Stomach (tissue), 8 donors: ENCODE measurements at regions not wholly inside any gene's neighbourhood (a gene's known extent, or its start where the extent isn't known, plus 50 kb on each side); places are given as distances from the start of the nearest gene placed in this dataset.

Source experiments
- DNase-seq, 2 donors: peaks; one replicate each; pipeline versions ENCODE4 v3.0.0 to v3.0.0-alpha.2; 2013 to 2019
- H3K27ac ChIP-seq, 5 donors: fragments of 200-600 bp in 4 of 5; sonication (generic) in 4 of 5; one replicate each; pipeline ENCODE4 v1.5.1; 2013 to 2019; ENCODE audit warnings: mild to moderate bottlenecking in 1 of 5, moderate library complexity in 1 of 5
- H3K27me3 ChIP-seq, 3 donors: fragments of 200-600 bp; sonication (generic); one replicate each; pipeline ENCODE4 v1.5.1; 2017 to 2019; ENCODE audit warnings: mixed run types in 1 of 3
- H3K36me3 ChIP-seq, 4 donors: fragments of 200-600 bp; sonication (generic); 1 replicate in 3 of 4; 2 replicates in 1 of 4; pipeline ENCODE4 v1.5.1; 2016 to 2019
- H3K4me1 ChIP-seq, 4 donors: fragments of 200-600 bp; sonication (generic); one replicate each; pipeline ENCODE4 v1.5.1; 2016 to 2019
- H3K4me3 ChIP-seq, 4 donors: fragments of 200-600 bp; sonication (generic) in 3 of 4; one replicate each; pipeline ENCODE4 v1.5.1; 2016 to 2019; ENCODE audit warnings: mild to moderate bottlenecking in 1 of 4
- H3K9me3 ChIP-seq, 4 donors: fragments of 200-600 bp; sonication (generic); one replicate each; pipeline ENCODE4 v1.5.1; 2016 to 2019
- EP300 ChIP-seq: sonication (generic); formaldehyde crosslinking; IDR thresholded peaks from one replicate; pipeline ENCODE4 v1.6.1; 2017; ENCODE audit warnings: antibody characterized with exemption
- POLR2A ChIP-seq, 4 donors: fragments of 450-650 bp; IDR thresholded peaks; one replicate each; pipeline ENCODE4 v1.6.1; 2016; ENCODE audit warnings: antibody characterized with exemption in 4 of 4, control low read depth in 2 of 4, mild to moderate bottlenecking in 1 of 4, moderate library complexity in 1 of 4
- POLR2AphosphoS5 ChIP-seq, 3 donors: sonication (generic); formaldehyde crosslinking; IDR thresholded peaks; one replicate each; pipeline ENCODE4 v1.6.1; 2016; ENCODE audit warnings: antibody characterized with exemption in 3 of 3
- WGBS, 5 donors: extraction: QIAGEN DNeasy Blood & Tissue Kit in 3 of 5; methylation state at CpG; one replicate each; pipeline versions ENCODE4 v1.1.5 to v1.1.7; 2013 to 2018; 5-methylcytosine and 5-hydroxymethylcytosine counted together
- intact Hi-C: fragments of 100-400 bp; cut with DNase I; formaldehyde crosslinking; loops from one replicate; pipeline ENCODE4 v1.15.1; 2023; ENCODE audit warnings: low total_unique reads
- TF ChIP-seq, protein P1 (sequence below), 7 experiments: fragments of 450-650 bp in 4 of 7; fragments of 200-600 bp in 3 of 7; sonication (generic) in 3 of 7; IDR thresholded peaks; one replicate each; pipeline ENCODE4 v1.5.1; 2016 to 2019; ENCODE audit warnings: antibody characterized with exemption in 7 of 7, control low read depth in 2 of 7, mild to moderate bottlenecking in 1 of 7
- donor health status: healthy with polysubstance abuse.
- donor health status: Bipolar disorder and iron deficiency.
- donor health status: healthy.

DNA sequence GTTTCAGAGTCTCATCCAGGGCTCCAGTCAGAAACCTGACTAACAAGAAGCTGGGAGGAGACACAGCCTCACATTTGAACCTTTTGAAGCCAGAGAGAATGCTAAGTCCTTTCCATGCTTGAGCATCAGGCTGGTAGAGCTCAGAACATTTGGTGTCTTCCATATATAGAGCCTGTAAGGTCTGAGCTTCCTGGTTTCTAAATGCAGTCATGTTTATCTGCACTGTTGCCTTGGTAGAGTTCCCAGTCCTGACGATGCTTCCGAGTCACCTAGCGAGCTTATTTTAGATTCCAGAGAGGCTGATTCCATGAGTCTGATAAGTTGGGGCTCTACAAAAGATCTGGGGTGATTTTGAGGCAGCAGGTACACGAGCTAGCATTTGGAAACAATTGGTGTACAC lies 68.4 kb upstream of the SORL1 start:
- Histone ChIP-seq H3K27me3 (no peaks in the 10 kb centered on the region), H3K27ac (no peak overlapping the region), H3K9me3 (no peaks in the 10 kb centered on the region), H3K4me1 (no peaks in the 10 kb centered on the region), H3K4me3 (no peak overlapping the region), H3K36me3 (no peaks in the 10 kb centered on the region)
- TF ChIP-seq POLR2A (IDR thresholded peaks at IDR 0.05) (no peak), POLR2AphosphoS5 (IDR thresholded peaks at IDR 0.05) (no peak), EP300 (no peak)
- TF ChIP-seq, protein P1, sequence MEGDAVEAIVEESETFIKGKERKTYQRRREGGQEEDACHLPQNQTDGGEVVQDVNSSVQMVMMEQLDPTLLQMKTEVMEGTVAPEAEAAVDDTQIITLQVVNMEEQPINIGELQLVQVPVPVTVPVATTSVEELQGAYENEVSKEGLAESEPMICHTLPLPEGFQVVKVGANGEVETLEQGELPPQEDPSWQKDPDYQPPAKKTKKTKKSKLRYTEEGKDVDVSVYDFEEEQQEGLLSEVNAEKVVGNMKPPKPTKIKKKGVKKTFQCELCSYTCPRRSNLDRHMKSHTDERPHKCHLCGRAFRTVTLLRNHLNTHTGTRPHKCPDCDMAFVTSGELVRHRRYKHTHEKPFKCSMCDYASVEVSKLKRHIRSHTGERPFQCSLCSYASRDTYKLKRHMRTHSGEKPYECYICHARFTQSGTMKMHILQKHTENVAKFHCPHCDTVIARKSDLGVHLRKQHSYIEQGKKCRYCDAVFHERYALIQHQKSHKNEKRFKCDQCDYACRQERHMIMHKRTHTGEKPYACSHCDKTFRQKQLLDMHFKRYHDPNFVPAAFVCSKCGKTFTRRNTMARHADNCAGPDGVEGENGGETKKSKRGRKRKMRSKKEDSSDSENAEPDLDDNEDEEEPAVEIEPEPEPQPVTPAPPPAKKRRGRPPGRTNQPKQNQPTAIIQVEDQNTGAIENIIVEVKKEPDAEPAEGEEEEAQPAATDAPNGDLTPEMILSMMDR (IDR thresholded peaks at IDR 0.05) = no peak
- no peak for DNase-seq
- 39 to 64% (median 50%) methylated on average over 4 of the region's 4 CpGs for WGBS, 5 donors
- intact Hi-C loops = no loop called here

DNA sequence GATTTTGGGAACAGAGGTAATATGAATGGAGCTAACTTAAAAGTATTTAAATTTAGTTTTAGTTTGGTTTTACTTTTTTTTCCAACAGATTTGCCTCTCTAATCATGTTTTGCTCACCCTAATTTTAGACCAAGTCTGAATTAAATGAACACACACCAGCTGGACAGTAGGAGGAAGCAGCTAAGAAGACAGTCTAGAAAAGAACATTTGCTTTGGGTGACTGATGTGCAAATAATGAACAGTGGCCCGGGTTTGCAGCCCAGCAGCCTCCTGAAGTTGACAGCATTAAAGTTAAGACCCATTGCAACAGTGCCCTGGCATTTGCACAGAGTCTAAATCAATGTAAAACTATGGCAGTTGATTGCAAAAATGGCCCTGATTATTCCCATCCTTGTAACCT lies 66.4 kb upstream of the SORL1 start:
- Histone ChIP-seq H3K27ac (no peak overlapping the region), H3K4me1 (peaks cover 0 to 8% (median 4%) of the 10 kb centered on the region in 4 donors), H3K27me3 (no peaks in the 10 kb centered on the region), H3K36me3 (no peaks in the 10 kb centered on the region), H3K4me3 (no peak overlapping the region), H3K9me3 (no peaks in the 10 kb centered on the region)
- WGBS, 5 donors = 20 to 36% (median 24%) methylated on average over 1 of the region's 1 CpG
- intact Hi-C loops = no loop called here
- TF ChIP-seq, protein P1 (IDR thresholded peaks at IDR 0.05) = no peak
- TF ChIP-seq POLR2AphosphoS5 (IDR thresholded peaks at IDR 0.05) = no peak
- TF ChIP-seq EP300 = no peak
- TF ChIP-seq POLR2A (IDR thresholded peaks at IDR 0.05) = no peak
- DNase-seq = no peak
